ENCODE measurements at regions not wholly inside any gene's neighbourhood (a gene's known extent, or its start where the extent isn't known, plus 50 kb on each side); places are given as distances from the start of the nearest gene placed in this dataset.
"Not testable (repeated sequence)": the region's sequence is repeated elsewhere in the genome, so short reads cannot be mapped to it uniquely, and the experiment has no call there.

- no peak overlapping the region for H3K4me2 ChIP-seq
Observed at GRCh38 chr20:26243731-26244130, 547.1 kb upstream of the ZNF337 start.

GRCh38 chr20:26220609-26221008 is 524.0 kb upstream of the ZNF337 start:
- H3K36me3 Mint-ChIP-seq (ENCODE audit: low read depth); H3K27me3 ChIP-seq (ENCODE audit: insufficient read depth); H3K36me3 ChIP-seq (ENCODE audit: insufficient read depth); H3K4me1 Mint-ChIP-seq; H3K4me3 ChIP-seq; H3F3A ChIP-seq (replicated peaks; ENCODE audit: low read depth); H3K9me3 Mint-ChIP-seq; H2AFZ ChIP-seq; H3K27me3 Mint-ChIP-seq (ENCODE audit: insufficient read depth, low read depth, poor library complexity); ATAC-seq; H3K4me2 ChIP-seq; H3K4me1 ChIP-seq (ENCODE audit: insufficient read depth); H3K27ac Mint-ChIP-seq; DNase-seq (ENCODE audit: low spot score); H4K20me1 ChIP-seq (replicated peaks; ENCODE audit: insufficient read depth); H3K79me2 ChIP-seq (replicated peaks; ENCODE audit: insufficient read depth); H3K27ac ChIP-seq (ENCODE audit: low read depth); H3K4me3 Mint-ChIP-seq; H3K9me2 ChIP-seq (ENCODE audit: insufficient read depth): not testable (repeated sequence)

More at GRCh38 chr20:26243731-26244130, 547.1 kb upstream of the ZNF337 start:
- Histone ChIP-seq H4K20me1 (replicated peaks; ENCODE audit: insufficient read depth) (no peaks in the 10 kb centered on the region), H3K27ac (ENCODE audit: low read depth) (no peak overlapping the region), H3K27me3 (ENCODE audit: insufficient read depth) (no peaks in the 10 kb centered on the region), H3K36me3 (ENCODE audit: insufficient read depth) (no peaks in the 10 kb centered on the region), H2AFZ (no peak overlapping the region), H3K4me1 (ENCODE audit: insufficient read depth) (no peaks in the 10 kb centered on the region), H3K4me3 (no peak overlapping the region), H3K79me2 (replicated peaks; ENCODE audit: insufficient read depth) (no peaks in the 10 kb centered on the region), H3K9me2 (ENCODE audit: insufficient read depth) (no peaks in the 10 kb centered on the region), H3F3A (replicated peaks; ENCODE audit: low read depth) (no peaks in the 10 kb centered on the region)
- H3K4me1 Mint-ChIP-seq: no peaks in the 10 kb centered on the region
- H3K36me3 Mint-ChIP-seq (ENCODE audit: low read depth): no peaks in the 10 kb centered on the region
- H3K9me3 Mint-ChIP-seq: peaks cover 22% of the 10 kb centered on the region
- ATAC-seq: no peak
- no peak overlapping the region for H3K27ac Mint-ChIP-seq
- no peak overlapping the region for H3K4me3 Mint-ChIP-seq
- H3K27me3 Mint-ChIP-seq (ENCODE audit: insufficient read depth, low read depth, poor library complexity): no peaks in the 10 kb centered on the region
- no peak for DNase-seq (ENCODE audit: low spot score)
- TF ChIP-seq POLR2AphosphoS5 (IDR thresholded peaks at IDR 0.05; ENCODE audit: low read depth): no peak
- no peak for TF ChIP-seq EZH2phosphoT487 (IDR thresholded peaks at IDR 0.05; ENCODE audit: unreplicated experiment)

GRCh38 chr20:26219546-26219945 is 522.9 kb upstream of the ZNF337 start:
- not testable (repeated sequence) for H3K9me2 ChIP-seq (ENCODE audit: insufficient read depth); H2AFZ ChIP-seq; DNase-seq (ENCODE audit: low spot score); H3K36me3 Mint-ChIP-seq (ENCODE audit: low read depth); H3K79me2 ChIP-seq (replicated peaks; ENCODE audit: insufficient read depth); H3K27ac Mint-ChIP-seq; H3K4me1 Mint-ChIP-seq; H3K27me3 ChIP-seq (ENCODE audit: insufficient read depth); ATAC-seq; H3K27me3 Mint-ChIP-seq (ENCODE audit: insufficient read depth, low read depth, poor library complexity); H3K4me3 ChIP-seq; H3K9me3 Mint-ChIP-seq; H3K36me3 ChIP-seq (ENCODE audit: insufficient read depth); H3K4me2 ChIP-seq; H3K4me1 ChIP-seq (ENCODE audit: insufficient read depth); H3F3A ChIP-seq (replicated peaks; ENCODE audit: low read depth); H4K20me1 ChIP-seq (replicated peaks; ENCODE audit: insufficient read depth); H3K27ac ChIP-seq (ENCODE audit: low read depth); H3K4me3 Mint-ChIP-seq

GRCh38 chr20:26218301-26218700 is 521.6 kb upstream of the ZNF337 start:
- Histone ChIP-seq H2AFZ (no peak overlapping the region), H3K9me2 (ENCODE audit: insufficient read depth) (no peaks in the 10 kb centered on the region), H3K27ac (ENCODE audit: low read depth) (no peak overlapping the region), H3K4me1 (ENCODE audit: insufficient read depth) (peaks cover 5% of the 10 kb centered on the region; the same call in 1 of the 2 replicates), H3K4me3 (no peak overlapping the region), H3K27me3 (ENCODE audit: insufficient read depth) (no peaks in the 10 kb centered on the region), H4K20me1 (replicated peaks; ENCODE audit: insufficient read depth) (no peaks in the 10 kb centered on the region), H3F3A (replicated peaks; ENCODE audit: low read depth) (no peaks in the 10 kb centered on the region), H3K4me2 (no peak overlapping the region), H3K36me3 (ENCODE audit: insufficient read depth) (no peaks in the 10 kb centered on the region), H3K79me2 (replicated peaks; ENCODE audit: insufficient read depth) (no peaks in the 10 kb centered on the region)
- ATAC-seq (no peak), DNase-seq (ENCODE audit: low spot score) (no peak)
- peaks cover 4% of the 10 kb centered on the region; the same call in 2 of the 3 replicates for H3K4me1 Mint-ChIP-seq
- no peak overlapping the region for H3K27ac Mint-ChIP-seq
- H3K27me3 Mint-ChIP-seq (ENCODE audit: insufficient read depth, low read depth, poor library complexity): no peaks in the 10 kb centered on the region
- no peaks in the 10 kb centered on the region for H3K36me3 Mint-ChIP-seq (ENCODE audit: low read depth)
- no peaks in the 10 kb centered on the region; the same call in 2 of the 3 replicates for H3K9me3 Mint-ChIP-seq
- H3K4me3 Mint-ChIP-seq: no peak overlapping the region
- TF ChIP-seq ZNF114 (CRISPR knock-in tag; IDR thresholded peaks at IDR 0.05): no peak
- no peak for TF ChIP-seq CTCF (conservative IDR thresholded peaks at IDR 0.05; ENCODE audit: low read depth in 2 of 2)
- TF ChIP-seq NANOG (IDR thresholded peaks at IDR 0.05; ENCODE audit: borderline replicate concordance): no peak
- TF ChIP-seq REST (IDR thresholded peaks at IDR 0.05; ENCODE audit: unreplicated experiment): no peak

All from GM23338 (cell line).